ENCODE measurements at regions not wholly inside any gene's neighbourhood (a gene's known extent, or its start where the extent isn't known, plus 50 kb on each side); places are given as distances from the start of the nearest gene placed in this dataset.

DNA sequence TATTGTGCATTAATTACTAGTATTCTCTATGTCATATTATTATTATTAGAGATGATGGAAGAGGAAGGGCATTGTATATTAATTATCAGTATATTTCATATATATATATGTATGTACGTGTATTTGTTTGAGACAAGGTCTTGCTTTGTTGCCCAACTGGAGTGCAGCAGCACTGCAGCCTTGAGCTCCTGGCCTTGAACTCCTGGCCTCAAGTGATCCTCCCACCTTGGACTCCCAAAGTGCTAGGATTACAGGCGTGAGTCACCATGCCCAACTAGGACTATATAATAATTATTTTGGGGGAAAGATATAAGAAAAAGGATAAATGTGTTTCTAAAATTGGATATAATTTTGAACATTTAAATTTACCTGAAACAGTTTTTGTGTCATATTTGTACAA, 63.2 kb upstream of the USP24 start:
- no peak for TF ChIP-seq POLR2AphosphoS5 (IDR thresholded peaks at IDR 0.05; ENCODE audit: borderline replicate concordance, low read depth, low read length)
- TF ChIP-seq FOXP2 (optimal IDR thresholded peaks at IDR 0.05; ENCODE audit: control extremely low read depth, extremely low read length, insufficient read depth) = no peak
- no peak for TF ChIP-seq EZH2 (IDR thresholded peaks at IDR 0.05)
- no peak for DNase-seq (ENCODE audit: low read depth, low spot score)

DNA sequence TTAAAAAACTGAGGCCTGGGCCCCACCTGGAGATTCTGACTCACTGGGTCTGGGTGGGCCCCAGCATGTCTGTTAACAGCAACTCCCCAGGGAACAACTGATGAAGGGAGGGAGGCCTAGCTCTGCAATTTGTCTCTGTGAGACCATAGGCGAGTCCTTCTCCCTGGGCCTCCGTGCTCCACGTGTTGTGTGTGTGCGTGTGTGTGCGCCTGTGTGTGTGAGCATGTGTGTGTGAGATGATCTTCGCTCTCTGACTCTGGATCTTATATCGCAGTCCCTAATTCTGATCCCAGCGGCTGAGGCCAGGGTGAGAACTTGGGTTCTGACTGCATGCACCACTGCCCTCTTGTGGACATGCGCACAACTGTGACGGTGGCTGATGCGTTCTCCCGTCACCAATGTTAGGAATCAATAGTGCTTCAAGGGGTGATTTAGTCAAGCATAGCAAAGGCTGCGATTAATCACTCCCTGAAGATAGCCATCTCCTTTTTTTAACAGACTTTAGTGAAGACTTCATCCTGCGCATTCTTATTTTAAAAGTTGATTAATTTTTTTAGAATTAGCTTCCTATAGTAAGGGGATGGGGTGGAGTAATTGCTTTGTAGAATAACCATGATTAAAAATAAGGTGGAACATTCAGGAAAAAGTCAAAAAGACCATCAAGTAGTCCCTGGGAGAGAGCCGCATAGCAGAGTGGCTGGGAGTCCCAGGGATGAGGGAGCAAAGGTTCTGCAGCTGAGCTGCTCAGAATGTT, 62.4 kb upstream of the USP24 start:
- no peak overlapping the region for H3K4me3 ChIP-seq
- H3K27ac ChIP-seq = no peak overlapping the region
- no peaks in the 10 kb centered on the region for H3K9me3 ChIP-seq (ENCODE audit: low read depth, low read length)
- TF ChIP-seq POLR2AphosphoS5 (IDR thresholded peaks at IDR 0.05; ENCODE audit: borderline replicate concordance, low read depth, low read length) (no peak), FOXP2 (optimal IDR thresholded peaks at IDR 0.05; ENCODE audit: control extremely low read depth, extremely low read length, insufficient read depth) (no peak), EZH2 (IDR thresholded peaks at IDR 0.05) (no peak)
- no peak overlapping the region for H3K9ac ChIP-seq (ENCODE audit: insufficient read length)
- no peaks in the 10 kb centered on the region for H3K36me3 ChIP-seq (ENCODE audit: insufficient read depth, low read length)
- DNase-seq (ENCODE audit: low read depth, low spot score) = peak; percentile 52

More for the DNA sequence above, 63.2 kb upstream of the USP24 start:
- no peak overlapping the region for H3K27ac ChIP-seq
- H3K36me3 ChIP-seq (ENCODE audit: insufficient read depth, low read length) = no peaks in the 10 kb centered on the region
- H3K9me3 ChIP-seq (ENCODE audit: low read depth, low read length) = no peaks in the 10 kb centered on the region
- no peak overlapping the region for H3K4me3 ChIP-seq
- H3K9ac ChIP-seq (ENCODE audit: insufficient read length) = no peak overlapping the region

DNA sequence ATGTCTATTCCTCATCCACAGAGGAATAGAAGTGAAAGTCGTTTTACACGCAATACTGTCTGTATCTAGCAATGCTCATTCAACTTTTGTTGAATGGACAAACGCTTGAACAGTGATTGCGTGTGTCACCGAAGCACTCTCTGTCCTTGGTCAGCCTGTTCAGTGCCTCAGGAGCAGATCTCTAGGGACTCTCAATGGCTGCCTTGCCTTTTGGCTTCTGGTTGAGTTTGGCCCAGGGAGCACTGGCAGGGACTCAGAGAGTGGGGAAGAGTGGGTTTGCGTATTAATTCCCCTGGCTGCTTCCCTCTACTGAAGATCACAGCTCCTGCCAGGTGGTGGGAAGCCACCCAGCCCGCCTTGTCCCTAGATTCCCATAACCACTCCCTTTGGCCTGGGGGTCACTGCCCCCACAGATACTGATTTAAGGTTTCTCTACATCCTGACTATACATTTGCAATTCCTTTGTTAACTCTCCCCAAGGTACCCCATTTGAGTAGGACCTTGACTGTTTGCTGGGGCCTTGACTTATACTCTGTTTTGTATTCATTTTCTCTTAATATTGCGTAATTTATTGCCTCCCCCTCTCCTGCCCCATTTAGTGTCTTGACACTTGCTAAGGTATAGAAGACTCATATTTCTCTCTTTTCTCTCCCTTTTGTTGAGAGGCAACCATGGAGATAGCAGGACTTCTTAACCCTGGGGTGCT, 61.7 kb upstream of the USP24 start:
- Histone ChIP-seq H3K27ac (no peak overlapping the region), H3K36me3 (ENCODE audit: insufficient read depth, low read length) (no peaks in the 10 kb centered on the region), H3K9ac (ENCODE audit: insufficient read length) (no peak overlapping the region), H3K4me3 (no peak overlapping the region), H3K9me3 (ENCODE audit: low read depth, low read length) (no peaks in the 10 kb centered on the region)
- no peak for DNase-seq (ENCODE audit: low read depth, low spot score)
- TF ChIP-seq POLR2AphosphoS5 (IDR thresholded peaks at IDR 0.05; ENCODE audit: borderline replicate concordance, low read depth, low read length) = no peak
- TF ChIP-seq EZH2 (IDR thresholded peaks at IDR 0.05) = no peak
- no peak for TF ChIP-seq FOXP2 (optimal IDR thresholded peaks at IDR 0.05; ENCODE audit: control extremely low read depth, extremely low read length, insufficient read depth)

DNA sequence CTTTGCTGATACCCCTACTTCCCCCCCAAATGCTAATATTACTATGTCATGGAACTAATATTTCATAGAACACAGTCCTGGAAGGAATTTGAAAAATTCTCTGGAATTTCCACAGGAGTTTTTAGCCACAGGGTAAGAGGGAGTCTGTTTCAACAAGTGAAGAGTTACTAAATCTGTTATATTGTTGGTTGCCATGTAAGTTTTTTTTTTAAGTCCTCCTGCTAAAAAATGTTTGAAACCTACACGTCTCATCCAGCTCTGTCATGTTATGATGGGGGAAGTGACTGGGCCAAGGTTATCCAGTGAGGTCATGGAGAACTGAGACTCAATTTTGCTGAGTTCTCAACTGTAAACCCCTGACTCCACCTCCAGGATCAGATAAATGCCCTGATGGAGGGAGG, 60.8 kb upstream of the USP24 start:
- Histone ChIP-seq H3K36me3 (ENCODE audit: insufficient read depth, low read length) (no peaks in the 10 kb centered on the region), H3K27ac (no peak overlapping the region), H3K9me3 (ENCODE audit: low read depth, low read length) (no peaks in the 10 kb centered on the region), H3K9ac (ENCODE audit: insufficient read length) (no peak overlapping the region), H3K4me3 (no peak overlapping the region)
- TF ChIP-seq POLR2AphosphoS5 (IDR thresholded peaks at IDR 0.05; ENCODE audit: borderline replicate concordance, low read depth, low read length) (no peak), EZH2 (IDR thresholded peaks at IDR 0.05) (no peak), FOXP2 (optimal IDR thresholded peaks at IDR 0.05; ENCODE audit: control extremely low read depth, extremely low read length, insufficient read depth) (no peak)
- no peak for DNase-seq (ENCODE audit: low read depth, low spot score)

DNA sequence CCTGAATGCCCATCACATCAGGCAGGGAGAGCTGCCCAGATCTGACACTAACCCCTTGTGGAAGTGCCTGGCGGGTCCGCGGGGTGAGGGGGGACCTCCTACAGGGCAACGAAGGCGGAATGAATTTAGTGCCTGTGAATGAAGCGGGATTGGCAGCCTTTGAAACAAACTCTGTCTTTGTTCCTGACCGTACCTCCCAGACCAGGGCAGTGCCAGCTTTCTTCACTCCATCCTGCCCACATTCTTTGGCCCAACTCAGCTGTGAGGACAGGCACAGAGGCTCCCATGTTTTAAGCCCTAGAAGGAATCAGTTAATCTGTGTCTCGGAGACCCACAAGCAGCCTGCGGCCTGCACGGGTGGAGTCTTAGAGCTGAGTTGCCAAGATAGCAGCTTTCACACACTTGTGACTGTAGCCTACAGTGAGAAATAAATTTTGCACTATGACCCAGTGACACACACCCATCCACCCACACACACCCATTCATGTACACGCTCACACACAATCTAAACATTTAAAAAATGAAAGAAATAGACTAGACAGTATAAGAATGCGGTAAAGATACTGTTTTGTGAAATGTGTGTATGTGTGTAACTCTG, 60.1 kb upstream of the USP24 start:
- H3K36me3 ChIP-seq (ENCODE audit: insufficient read depth, low read length) = no peaks in the 10 kb centered on the region
- H3K9ac ChIP-seq (ENCODE audit: insufficient read length) = no peak overlapping the region

DNA sequence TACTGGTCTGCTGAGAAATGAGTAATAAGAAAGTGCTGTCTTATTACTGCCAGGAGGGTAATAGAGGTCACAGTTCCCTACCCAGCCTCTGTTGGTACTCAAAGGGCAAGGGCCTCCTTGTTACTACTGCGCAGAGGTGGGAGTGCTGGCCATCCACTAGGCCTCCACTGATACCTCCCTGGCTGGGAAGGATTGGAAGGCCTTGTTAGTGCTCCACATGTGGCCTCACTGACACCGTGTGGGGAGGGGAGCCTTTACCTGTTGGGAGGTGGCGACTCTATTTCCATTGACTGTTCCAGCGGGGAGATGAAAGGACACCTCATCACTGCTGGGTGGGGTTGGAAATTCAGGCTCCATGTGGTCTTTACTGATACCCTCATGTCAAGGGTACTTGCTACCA, 57.8 kb upstream of the USP24 start:
- Histone ChIP-seq H3K4me3 (no peak overlapping the region), H3K9ac (ENCODE audit: insufficient read length) (no peak overlapping the region), H3K9me3 (ENCODE audit: low read depth, low read length) (no peaks in the 10 kb centered on the region), H3K36me3 (ENCODE audit: insufficient read depth, low read length) (no peaks in the 10 kb centered on the region), H3K27ac (no peak overlapping the region)
- no peak for TF ChIP-seq POLR2AphosphoS5 (IDR thresholded peaks at IDR 0.05; ENCODE audit: borderline replicate concordance, low read depth, low read length)
- no peak for TF ChIP-seq FOXP2 (optimal IDR thresholded peaks at IDR 0.05; ENCODE audit: control extremely low read depth, extremely low read length, insufficient read depth)
- TF ChIP-seq EZH2 (IDR thresholded peaks at IDR 0.05) = no peak
- DNase-seq (ENCODE audit: low read depth, low spot score) = no peak

More for the DNA sequence above, 60.1 kb upstream of the USP24 start:
- no peak for DNase-seq (ENCODE audit: low read depth, low spot score)
- H3K27ac ChIP-seq = no peak overlapping the region
- no peak overlapping the region for H3K4me3 ChIP-seq
- TF ChIP-seq FOXP2 (optimal IDR thresholded peaks at IDR 0.05; ENCODE audit: control extremely low read depth, extremely low read length, insufficient read depth) = no peak
- no peak for TF ChIP-seq POLR2AphosphoS5 (IDR thresholded peaks at IDR 0.05; ENCODE audit: borderline replicate concordance, low read depth, low read length)
- no peak for TF ChIP-seq EZH2 (IDR thresholded peaks at IDR 0.05)
- H3K9me3 ChIP-seq (ENCODE audit: low read depth, low read length) = no peaks in the 10 kb centered on the region
